Nucleus accumbens (tissue), 56 donors: ENCODE measurements at regions not wholly inside any gene's neighbourhood (a gene's known extent, or its start where the extent isn't known, plus 50 kb on each side); places are given as distances from the start of the nearest gene placed in this dataset.
"Not testable (repeated sequence)": the region's sequence is repeated elsewhere in the genome, so short reads cannot be mapped to it uniquely, and the experiment has no call there.

Experiments used
- DNase-seq, 56 donors: peaks; one replicate each; lab custom pipeline; 2025; lab: John Stamatoyannopoulos, UW

- no peak for DNase-seq
These were observed 174.2 kb upstream of the ATP2B1 start for GRCh38 chr12:89882792-89883191.

- DNase-seq, result no peak
These were observed 173.4 kb upstream of the ATP2B1 start for GRCh38 chr12:89882050-89882449.

GRCh38 chr12:89880690-89881350 is 172.2 kb upstream of the ATP2B1 start:
- DNase-seq, result no peak

GRCh38 chr12:89879766-89880165 is 171.1 kb upstream of the ATP2B1 start:
- no peak for DNase-seq

GRCh38 chr12:89878950-89879349 is 170.3 kb upstream of the ATP2B1 start:
- DNase-seq, result no peak

GRCh38 chr12:89878327-89878726 is 169.7 kb upstream of the ATP2B1 start:
- DNase-seq, result no peak

GRCh38 chr12:89877671-89878070 is 169.0 kb upstream of the ATP2B1 start:
- no peak for DNase-seq

- DNase-seq, result no peak
These were observed 168.5 kb upstream of the ATP2B1 start for GRCh38 chr12:89877136-89877535.

- DNase-seq, result no peak
These were observed 167.2 kb upstream of the ATP2B1 start for GRCh38 chr12:89875809-89876208.

- DNase-seq, result no peak
These were observed 166.6 kb upstream of the ATP2B1 start for GRCh38 chr12:89875225-89875624.

- DNase-seq, result no peak
These were observed 165.5 kb upstream of the ATP2B1 start for GRCh38 chr12:89874146-89874545.

GRCh38 chr12:89873745-89874144 is 165.1 kb upstream of the ATP2B1 start:
- DNase-seq, result peak in 19 of 56 donors; percentile 3 to 45 (median 17)

- DNase-seq, result peak in 10 of 56 donors; percentile 6 to 62 (median 30)
These were observed 164.4 kb upstream of the ATP2B1 start for GRCh38 chr12:89872922-89873630.

- no peak for DNase-seq
These were observed 162.0 kb upstream of the ATP2B1 start for GRCh38 chr12:89870413-89871184.

- DNase-seq, result not testable (repeated sequence)
These were observed 159.0 kb upstream of the ATP2B1 start for GRCh38 chr12:89867611-89868010.

- no peak for DNase-seq
These were observed 155.8 kb upstream of the ATP2B1 start for GRCh38 chr12:89864411-89864810.

GRCh38 chr12:89863968-89864367 is 155.3 kb upstream of the ATP2B1 start:
- DNase-seq, result no peak

GRCh38 chr12:89863493-89863938 is 154.9 kb upstream of the ATP2B1 start:
- peak in 15 of 56 donors; percentile 4 to 54 (median 17) for DNase-seq

GRCh38 chr12:89862511-89863445 is 154.1 kb upstream of the ATP2B1 start:
- DNase-seq, result peak in 8 of 56 donors; percentile 7 to 23 (median 13)

GRCh38 chr12:89861086-89861485 is 152.4 kb upstream of the ATP2B1 start:
- DNase-seq, result no peak
